ENCODE measurements at regions not wholly inside any gene's neighbourhood (a gene's known extent, or its start where the extent isn't known, plus 50 kb on each side); places are given as distances from the start of the nearest gene placed in this dataset.

DNA sequence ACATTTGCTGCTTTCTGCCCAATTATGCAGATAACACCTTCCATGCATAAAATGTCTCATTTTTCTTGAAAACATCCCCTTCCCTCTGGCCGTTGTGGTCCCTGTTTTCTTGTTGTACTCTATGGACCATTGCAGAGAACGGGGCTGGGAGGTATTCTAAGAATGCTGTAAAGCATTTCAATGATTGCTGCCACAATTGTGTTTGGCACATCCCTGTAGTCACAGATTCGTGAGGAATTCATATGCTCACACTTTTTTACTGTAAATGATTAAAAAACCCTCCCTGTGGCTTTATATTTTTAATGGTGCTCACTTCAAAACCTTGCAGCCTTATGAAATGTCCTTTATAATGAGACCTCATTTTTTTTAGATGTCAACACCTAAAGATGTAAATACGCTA, 207.2 kb upstream of the GBE1 start:
- ATAC-seq (no peak), FAIRE-seq (no peak), DNase-seq (no peak)
- Histone ChIP-seq H3K27ac (no peak overlapping the region), H3K27me3 (no peaks in the 10 kb centered on the region), H3K4me1 (no peaks in the 10 kb centered on the region), H3K4me3 (no peak overlapping the region), H3K9me3 (no peaks in the 10 kb centered on the region), H3K36me3 (no peaks in the 10 kb centered on the region)
- intact Hi-C loops (cut with DNase I) = no loop called here
- WGBS, 2 donors = 49 to 56% methylated on average over 4 of the region's 4 CpGs
- TF ChIP-seq, protein P1, sequence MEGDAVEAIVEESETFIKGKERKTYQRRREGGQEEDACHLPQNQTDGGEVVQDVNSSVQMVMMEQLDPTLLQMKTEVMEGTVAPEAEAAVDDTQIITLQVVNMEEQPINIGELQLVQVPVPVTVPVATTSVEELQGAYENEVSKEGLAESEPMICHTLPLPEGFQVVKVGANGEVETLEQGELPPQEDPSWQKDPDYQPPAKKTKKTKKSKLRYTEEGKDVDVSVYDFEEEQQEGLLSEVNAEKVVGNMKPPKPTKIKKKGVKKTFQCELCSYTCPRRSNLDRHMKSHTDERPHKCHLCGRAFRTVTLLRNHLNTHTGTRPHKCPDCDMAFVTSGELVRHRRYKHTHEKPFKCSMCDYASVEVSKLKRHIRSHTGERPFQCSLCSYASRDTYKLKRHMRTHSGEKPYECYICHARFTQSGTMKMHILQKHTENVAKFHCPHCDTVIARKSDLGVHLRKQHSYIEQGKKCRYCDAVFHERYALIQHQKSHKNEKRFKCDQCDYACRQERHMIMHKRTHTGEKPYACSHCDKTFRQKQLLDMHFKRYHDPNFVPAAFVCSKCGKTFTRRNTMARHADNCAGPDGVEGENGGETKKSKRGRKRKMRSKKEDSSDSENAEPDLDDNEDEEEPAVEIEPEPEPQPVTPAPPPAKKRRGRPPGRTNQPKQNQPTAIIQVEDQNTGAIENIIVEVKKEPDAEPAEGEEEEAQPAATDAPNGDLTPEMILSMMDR (IDR thresholded peaks at IDR 0.05) = no peak

DNA sequence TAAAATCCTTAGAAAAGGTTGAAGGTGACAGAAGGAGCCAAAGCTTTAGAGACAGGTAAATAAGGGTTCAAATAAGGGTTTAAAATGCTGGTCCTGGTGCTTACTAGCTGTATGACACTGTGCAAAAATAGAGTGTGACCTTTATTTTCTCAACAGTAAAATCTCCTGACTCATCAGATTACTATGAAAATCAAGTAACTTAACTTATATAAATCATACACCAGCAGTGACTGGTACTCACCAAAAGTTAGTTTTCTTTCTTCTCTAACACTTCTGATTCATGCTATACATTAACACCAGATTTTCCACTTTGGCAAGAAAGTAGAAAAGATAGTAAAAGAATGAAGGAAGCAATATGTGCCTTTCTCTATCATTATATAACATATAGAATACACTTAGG, 205.9 kb upstream of the GBE1 start:
- no peak for FAIRE-seq
- TF ChIP-seq, protein P1 (IDR thresholded peaks at IDR 0.05) = no peak

DNA sequence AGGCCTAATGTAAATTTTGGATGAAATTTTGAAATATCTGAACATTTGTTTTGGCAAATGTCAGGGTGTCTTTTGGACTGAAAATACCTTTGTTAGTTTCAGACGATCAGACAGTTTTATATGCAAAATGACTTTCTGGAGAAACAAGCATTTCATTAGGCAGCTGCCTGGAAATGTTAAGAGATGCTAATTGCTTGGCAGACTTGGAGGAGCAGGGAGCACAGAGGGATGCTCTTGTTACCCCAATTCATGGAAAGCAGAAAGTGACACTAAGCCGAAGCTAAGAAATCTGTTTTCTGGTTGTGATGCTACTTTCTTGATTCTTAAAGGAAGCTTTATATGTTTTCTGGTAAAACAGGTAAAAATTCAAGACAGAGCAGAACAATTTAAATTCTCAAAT, 204.3 kb upstream of the GBE1 start:
- no peak overlapping the region for H3K4me3 ChIP-seq
- TF ChIP-seq, protein P1 (IDR thresholded peaks at IDR 0.05) = no peak
- DNase-seq (no peak), ATAC-seq (no peak), FAIRE-seq (no peak)
- no peaks in the 10 kb centered on the region for H3K27me3 ChIP-seq
- no peak overlapping the region for H3K27ac ChIP-seq
- 52 to 59% methylated on average over 2 of the region's 2 CpGs for WGBS, 2 donors
- H3K9me3 ChIP-seq = no peaks in the 10 kb centered on the region
- no peaks in the 10 kb centered on the region for H3K36me3 ChIP-seq
- H3K4me1 ChIP-seq = no peaks in the 10 kb centered on the region
- intact Hi-C loops (cut with DNase I) = no loop called here

More for the DNA sequence above, 205.9 kb upstream of the GBE1 start:
- DNase-seq (no peak), ATAC-seq (no peak)
- H3K27ac ChIP-seq = no peak overlapping the region
- no peaks in the 10 kb centered on the region for H3K9me3 ChIP-seq
- H3K27me3 ChIP-seq = no peaks in the 10 kb centered on the region
- intact Hi-C loops (cut with DNase I) = no loop called here
- no peaks in the 10 kb centered on the region for H3K4me1 ChIP-seq
- H3K4me3 ChIP-seq = no peak overlapping the region
- no peaks in the 10 kb centered on the region for H3K36me3 ChIP-seq

DNA sequence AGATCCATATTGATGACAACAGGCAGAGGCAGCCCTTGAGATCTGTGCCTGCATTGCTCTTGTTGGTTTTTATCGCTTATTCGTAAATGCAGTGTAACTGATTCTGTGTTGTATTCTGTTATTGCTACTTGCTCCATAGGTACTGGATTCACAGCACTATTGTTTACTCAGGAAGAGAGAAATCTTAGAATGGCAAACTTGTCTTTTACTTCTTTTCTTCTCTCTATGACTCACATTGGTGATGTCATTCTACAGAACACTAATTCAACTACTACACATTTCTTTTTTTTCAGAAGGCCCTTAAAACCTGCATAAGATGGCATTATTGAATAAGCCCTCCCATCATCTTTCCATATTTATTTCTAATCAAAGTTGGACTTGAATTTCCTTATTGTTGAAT, 201.0 kb upstream of the GBE1 start:
- no peaks in the 10 kb centered on the region for H3K9me3 ChIP-seq
- intact Hi-C loops (cut with DNase I) = no loop called here
- H3K36me3 ChIP-seq = no peaks in the 10 kb centered on the region
- ATAC-seq (no peak), FAIRE-seq (no peak), DNase-seq (no peak)
- TF ChIP-seq, protein P1 (IDR thresholded peaks at IDR 0.05) = no peak
- H3K4me3 ChIP-seq = no peak overlapping the region
- H3K27ac ChIP-seq = no peak overlapping the region
- 92 to 97% methylated on average over 2 of the region's 2 CpGs for WGBS, 2 donors
- no peaks in the 10 kb centered on the region for H3K4me1 ChIP-seq
- H3K27me3 ChIP-seq = no peaks in the 10 kb centered on the region

DNA sequence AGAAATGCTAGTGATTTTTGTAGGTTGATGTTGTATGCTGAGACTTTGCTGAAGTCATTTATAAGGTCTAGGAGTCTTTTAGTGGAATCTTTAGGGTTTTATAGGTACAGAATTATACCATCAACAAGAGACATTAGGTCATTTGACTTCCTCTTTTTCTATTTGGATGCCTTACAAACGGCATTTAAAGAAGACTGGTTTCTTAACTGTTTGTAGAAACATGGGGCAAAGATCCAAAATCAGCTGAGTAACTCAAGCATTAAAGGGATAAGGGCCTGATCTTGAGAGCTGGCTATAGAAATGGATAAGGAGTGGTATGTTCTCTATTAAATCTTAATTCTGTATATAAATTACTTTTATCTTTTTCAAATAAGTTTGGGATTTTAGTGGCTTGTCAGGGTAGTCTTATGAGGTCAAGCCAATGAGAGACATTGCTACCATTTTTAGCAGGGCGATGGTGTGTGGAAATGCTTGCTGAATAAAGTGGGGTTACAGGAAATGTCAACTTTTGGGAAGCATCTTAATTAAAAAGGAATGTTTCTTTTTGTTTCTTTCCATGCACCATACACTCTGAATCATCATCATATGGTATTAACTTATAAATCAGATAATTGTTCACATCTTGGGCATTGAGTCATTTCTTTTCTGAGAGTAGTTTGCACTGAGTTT, 197.7 kb upstream of the GBE1 start:
- Histone ChIP-seq H3K27me3 (no peaks in the 10 kb centered on the region), H3K27ac (no peak overlapping the region), H3K4me1 (no peaks in the 10 kb centered on the region), H3K4me3 (no peak overlapping the region), H3K36me3 (no peaks in the 10 kb centered on the region), H3K9me3 (no peaks in the 10 kb centered on the region)
- FAIRE-seq = no peak
- no peak for ATAC-seq
- WGBS, 2 donors = 42 to 49% methylated on average over 2 of the region's 2 CpGs
- intact Hi-C loops (cut with DNase I) = no loop called here
- TF ChIP-seq, protein P1 (IDR thresholded peaks at IDR 0.05) = no peak
- no peak for DNase-seq

Data from pancreas (tissue), 10 donors.